GM12874 (cell line): ENCODE measurements at regions not wholly inside any gene's neighbourhood (a gene's known extent, or its start where the extent isn't known, plus 50 kb on each side); places are given as distances from the start of the nearest gene placed in this dataset.

Experiments
- CTCF ChIP-seq: IDR thresholded peaks from 2 replicates; pipeline ENCODE4 v1.5.1; 2011; ENCODE audit warnings: low read depth, mild to moderate bottlenecking, control low read depth, low read length, moderate library complexity; ENCODE audit not compliant: insufficient read depth

- TF ChIP-seq CTCF, result no peak
Measured at GRCh38 chr16:59634004-59634579, 900.0 kb upstream of the GOT2 start.

GRCh38 chr16:59632276-59632855 lies 898.2 kb upstream of the GOT2 start:
- TF ChIP-seq CTCF, result no peak

- TF ChIP-seq CTCF, result no peak
Measured at GRCh38 chr16:59614466-59615240, 880.5 kb upstream of the GOT2 start.

GRCh38 chr16:59612094-59612493 lies 878.0 kb upstream of the GOT2 start:
- TF ChIP-seq CTCF, result no peak

GRCh38 chr16:59611556-59611955 lies 877.4 kb upstream of the GOT2 start:
- no peak for TF ChIP-seq CTCF

- TF ChIP-seq CTCF, result no peak
Measured at GRCh38 chr16:59605706-59606105, 871.6 kb upstream of the GOT2 start.

- no peak for TF ChIP-seq CTCF
Measured at GRCh38 chr16:59604354-59604753, 870.2 kb upstream of the GOT2 start.
